ENCODE measurements at regions not wholly inside any gene's neighbourhood (a gene's known extent, or its start where the extent isn't known, plus 50 kb on each side); places are given as distances from the start of the nearest gene placed in this dataset.

GRCh38 chr2:65775839-65776238, 343.4 kb upstream of the SPRED2 start:
- TF ChIP-seq CTCF (IDR thresholded peaks at IDR 0.05) (no peak), EP300 (IDR thresholded peaks at IDR 0.05; ENCODE audit: low read depth) (no peak)
